ENCODE measurements at regions not wholly inside any gene's neighbourhood (a gene's known extent, or its start where the extent isn't known, plus 50 kb on each side); places are given as distances from the start of the nearest gene placed in this dataset.

GRCh38 chrX:11967986-11968869 is 170.0 kb upstream of the FRMPD4 start:
- peak; percentile 8; the same call in 1 of the 2 replicates for TF ChIP-seq CTCF (conservative IDR thresholded peaks at IDR 0.05)
- no peak for TF ChIP-seq ZFX (IDR thresholded peaks at IDR 0.05)

Measured in C4-2B (cell line).